ENCODE measurements at regions not wholly inside any gene's neighbourhood (a gene's known extent, or its start where the extent isn't known, plus 50 kb on each side); places are given as distances from the start of the nearest gene placed in this dataset.

GRCh38 chr4:79042079-79042674, 102.9 kb upstream of the PAQR3 start:
- peak; percentile 10 to 23 (median 21) for DNase-seq (ENCODE audit: low read depth in 4 of 4, low spot score in 3 of 4)

GRCh38 chr4:79034544-79034943, 95.3 kb upstream of the PAQR3 start:
- no peak for DNase-seq (ENCODE audit: low read depth in 4 of 4, low spot score in 3 of 4)

GRCh38 chr4:79030973-79031372, 91.7 kb upstream of the PAQR3 start:
- no peak for DNase-seq (ENCODE audit: low read depth in 4 of 4, low spot score in 3 of 4)

GRCh38 chr4:79027656-79028055, 88.4 kb upstream of the PAQR3 start:
- no peak for DNase-seq (ENCODE audit: low read depth in 4 of 4, low spot score in 3 of 4)

- DNase-seq (ENCODE audit: low read depth in 4 of 4, low spot score in 3 of 4): no peak
Measured at GRCh38 chr4:79025170-79025569, 85.9 kb upstream of the PAQR3 start.

GRCh38 chr4:79023799-79024770, 84.8 kb upstream of the PAQR3 start:
- DNase-seq (ENCODE audit: low read depth in 4 of 4, low spot score in 3 of 4): no peak

GRCh38 chr4:79022529-79022928, 83.3 kb upstream of the PAQR3 start:
- DNase-seq (ENCODE audit: low read depth in 4 of 4, low spot score in 3 of 4): no peak

- DNase-seq (ENCODE audit: low read depth in 4 of 4, low spot score in 3 of 4): no peak
Measured at GRCh38 chr4:79017481-79017880, 78.2 kb upstream of the PAQR3 start.

- no peak for DNase-seq (ENCODE audit: low read depth in 4 of 4, low spot score in 3 of 4)
Measured at GRCh38 chr4:79016878-79017277, 77.6 kb upstream of the PAQR3 start.

- DNase-seq (ENCODE audit: low read depth in 4 of 4, low spot score in 3 of 4): no peak
Measured at GRCh38 chr4:79015411-79015810, 76.2 kb upstream of the PAQR3 start.

GRCh38 chr4:79014230-79014629, 75.0 kb upstream of the PAQR3 start:
- DNase-seq (ENCODE audit: low read depth in 4 of 4, low spot score in 3 of 4): no peak

- no peak for DNase-seq (ENCODE audit: low read depth in 4 of 4, low spot score in 3 of 4)
Measured at GRCh38 chr4:79013756-79014155, 74.5 kb upstream of the PAQR3 start.

- DNase-seq (ENCODE audit: low read depth in 4 of 4, low spot score in 3 of 4): no peak
Measured at GRCh38 chr4:78990938-78991810, 51.9 kb upstream of the PAQR3 start.

GRCh38 chr4:78989697-78990270, 50.5 kb upstream of the PAQR3 start:
- no peak for DNase-seq (ENCODE audit: low read depth in 4 of 4, low spot score in 3 of 4)

Data from right renal pelvis (tissue), 4 donors.